Activated CD8-positive, alpha-beta memory T cell treated with anti-CD3 and anti-CD28 coated beads for 24 hours (primary cell): ENCODE measurements at regions not wholly inside any gene's neighbourhood (a gene's known extent, or its start where the extent isn't known, plus 50 kb on each side); places are given as distances from the start of the nearest gene placed in this dataset.

ENCODE experiments used
- DNase-seq: peaks from one replicate; pipeline ENCODE4 v3.0.0-alpha.2; 2020

DNA sequence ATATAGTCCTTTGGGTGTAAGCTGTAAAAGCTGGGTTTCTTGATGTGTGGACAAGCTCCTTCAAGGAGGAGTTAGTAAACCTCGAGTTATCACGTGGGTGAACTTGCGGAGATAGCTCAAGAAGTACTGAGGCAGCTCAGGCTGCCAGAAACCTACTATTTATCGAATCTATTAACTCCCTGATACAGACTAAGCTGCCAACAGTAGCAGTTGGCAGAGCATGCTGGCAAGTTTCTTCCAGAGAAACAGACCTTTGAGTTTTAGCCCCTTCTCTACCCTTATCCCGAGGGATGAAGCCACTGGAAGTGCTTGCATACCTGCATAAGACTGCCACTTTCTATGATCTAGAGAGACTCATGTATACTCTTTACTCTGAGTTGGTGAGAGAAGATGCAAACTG, 624.5 kb upstream of the USP24 start:
- DNase-seq, result no peak

GRCh38 chr1:55839221-55839620, 624.1 kb upstream of the USP24 start:
- DNase-seq, result no peak

DNA sequence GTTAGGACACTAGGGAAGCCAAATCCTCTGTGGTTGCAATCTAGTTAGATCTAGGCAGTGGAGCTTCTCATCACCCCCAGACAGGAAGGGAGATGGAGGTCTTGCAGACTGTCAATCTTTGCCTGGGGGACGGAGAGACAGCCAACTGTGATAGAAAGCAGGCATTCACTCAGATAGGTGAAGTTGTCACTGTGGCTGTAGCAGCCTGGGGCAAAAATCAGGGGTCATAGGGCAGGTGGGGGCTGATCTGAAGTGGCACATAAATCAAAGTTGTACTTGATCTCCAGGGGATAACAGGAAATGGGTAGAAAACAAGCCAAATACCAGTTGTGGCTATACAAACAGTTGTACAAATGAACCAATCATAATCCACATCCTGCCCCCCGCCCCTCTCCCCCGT, 620.9 kb upstream of the USP24 start:
- DNase-seq, result no peak

- DNase-seq, result no peak
These were observed 618.4 kb upstream of the USP24 start for GRCh38 chr1:55833529-55834091.

DNA sequence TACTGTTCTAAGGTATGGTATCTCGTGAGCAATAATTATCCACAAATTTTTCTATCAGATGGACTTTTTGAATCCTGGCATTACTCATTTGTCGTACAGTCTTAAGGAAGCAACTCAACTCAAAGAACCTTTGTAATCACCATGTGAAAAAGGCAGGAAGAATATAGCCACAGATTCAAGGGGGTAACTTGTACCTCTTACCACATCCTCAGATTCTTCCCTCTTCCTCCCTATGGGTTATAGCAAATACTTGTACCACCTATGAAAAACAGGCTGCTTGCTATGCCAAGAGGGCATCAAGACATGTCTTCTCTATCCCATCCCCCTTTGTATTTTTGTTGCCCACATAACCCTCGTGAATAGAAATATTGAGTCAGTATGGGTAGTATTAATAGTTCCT, 616.6 kb upstream of the USP24 start:
- DNase-seq, result no peak

DNA sequence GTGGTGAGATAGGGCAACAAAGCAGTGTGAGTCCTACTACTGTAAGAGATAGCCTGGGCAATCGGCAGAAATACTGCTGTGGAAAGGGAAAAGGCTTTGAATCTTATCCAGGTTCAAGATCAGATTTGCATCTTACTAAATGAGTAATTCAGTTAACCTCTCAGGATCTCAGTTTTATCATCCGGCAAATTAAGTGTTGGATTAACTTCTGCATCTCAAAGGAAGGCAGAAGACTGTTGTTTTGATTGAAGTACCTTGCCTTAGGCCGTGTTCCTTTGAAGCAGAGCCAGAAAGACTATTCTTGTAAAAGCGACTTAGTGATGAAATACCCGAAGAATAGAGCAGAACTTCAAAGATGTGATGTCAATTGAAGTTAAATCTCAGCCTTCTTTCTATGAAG, 612.9 kb upstream of the USP24 start:
- DNase-seq, result no peak

DNA sequence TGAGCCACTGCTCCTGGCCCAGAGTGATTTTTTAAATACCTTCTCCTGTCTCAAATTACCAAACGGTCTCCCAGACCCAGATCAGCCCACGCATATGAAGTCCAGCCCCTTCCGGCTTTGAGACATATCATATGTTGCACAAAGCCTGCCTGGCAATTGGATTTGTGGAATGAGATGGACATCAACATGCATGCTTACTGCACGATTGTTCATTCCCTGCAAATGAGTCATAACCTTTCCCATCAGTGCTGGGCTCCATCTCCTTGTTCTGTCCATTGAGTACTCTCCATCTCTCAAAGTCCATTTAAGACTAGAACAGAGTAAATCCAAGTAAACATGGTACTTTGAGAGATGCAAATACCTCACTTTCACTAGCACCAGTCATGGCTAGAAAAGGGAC, 612.2 kb upstream of the USP24 start:
- DNase-seq, result no peak

DNA sequence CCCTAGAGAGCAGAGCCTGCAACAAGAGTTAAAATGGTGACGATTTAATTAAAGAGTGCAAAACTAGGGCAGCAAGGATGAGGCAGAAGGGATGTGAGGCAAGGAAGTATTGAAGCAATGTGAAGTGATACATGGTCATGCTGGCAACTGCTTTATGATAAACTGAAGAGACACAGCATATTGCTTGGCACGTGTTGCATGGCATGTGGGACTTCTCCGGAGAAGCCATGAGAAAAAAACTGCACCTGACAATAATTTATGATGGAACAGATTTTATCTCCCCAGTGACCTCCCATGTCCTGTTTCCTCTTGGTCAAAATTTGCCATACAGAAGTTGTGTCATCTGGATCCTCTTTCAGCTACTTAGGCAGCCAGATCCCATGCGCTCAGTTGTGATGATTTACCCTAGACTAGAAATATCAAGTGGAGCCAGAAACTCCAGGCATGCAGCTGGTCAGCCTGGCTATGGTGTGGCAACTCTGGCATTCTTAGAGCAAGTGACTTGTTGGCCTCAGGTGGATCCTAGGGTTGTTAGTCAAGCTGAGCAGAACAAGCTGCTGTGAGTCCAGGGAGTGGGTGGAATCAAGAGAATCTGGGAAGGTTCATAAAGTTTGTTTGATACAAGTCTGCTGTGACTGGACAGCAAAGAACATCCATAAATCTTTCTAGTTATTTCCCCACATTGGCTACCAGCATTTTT, 611.4 kb upstream of the USP24 start:
- no peak for DNase-seq

DNA sequence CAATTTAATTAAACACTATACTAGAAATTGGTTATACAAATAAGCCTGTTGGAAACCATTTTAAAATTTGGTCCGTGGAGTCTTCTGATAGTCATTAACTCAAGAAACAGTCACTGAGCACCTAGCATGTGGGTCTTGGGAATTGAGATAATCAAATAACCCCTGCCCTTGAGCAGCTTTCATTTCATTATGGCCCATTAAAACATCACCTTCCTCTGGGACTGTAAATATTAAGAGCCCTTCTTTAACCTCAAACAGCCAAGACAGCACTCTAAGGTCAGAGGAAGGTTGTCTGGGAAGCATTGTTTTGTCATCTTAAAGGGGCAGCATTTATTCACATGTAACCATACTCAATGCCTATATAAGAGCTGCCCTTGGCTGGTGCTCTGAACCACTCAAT, 610.3 kb upstream of the USP24 start:
- DNase-seq, result no peak

- no peak for DNase-seq
These were observed 609.1 kb upstream of the USP24 start for GRCh38 chr1:55824251-55824640.

DNA sequence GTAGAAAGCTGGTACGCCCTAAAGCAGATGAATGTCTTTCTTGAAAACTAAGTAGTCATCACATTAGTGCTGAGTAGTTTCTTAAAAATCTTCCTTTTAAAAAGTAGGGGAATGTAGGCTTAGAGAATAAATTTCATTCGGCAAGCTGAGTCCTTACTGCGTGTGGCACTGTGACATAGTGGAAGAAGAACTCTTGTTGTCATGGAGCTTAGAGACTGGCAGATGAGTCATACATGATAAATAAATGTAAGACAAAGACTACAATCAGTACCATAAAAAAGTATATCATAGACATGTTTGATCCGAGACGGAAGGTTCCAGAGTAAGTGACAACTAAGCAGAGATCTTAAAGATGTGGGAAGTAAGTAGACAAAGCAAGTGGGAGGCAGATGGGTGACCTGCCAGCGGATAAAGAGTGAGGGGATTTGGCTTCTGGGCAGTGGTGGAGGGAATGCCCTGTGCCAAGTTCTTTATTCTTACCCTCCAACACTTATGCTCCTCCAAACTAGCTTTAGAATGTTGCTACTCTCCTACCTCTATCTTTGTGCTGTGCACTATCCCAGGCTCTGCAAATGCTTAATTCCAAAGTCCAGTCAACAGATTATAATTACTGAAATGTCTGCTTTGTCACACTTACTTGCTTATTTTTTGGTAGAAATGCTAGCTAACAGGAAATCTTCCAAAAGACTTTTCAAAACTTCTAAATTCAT, 608.5 kb upstream of the USP24 start:
- no peak for DNase-seq

- DNase-seq, result no peak
These were observed 607.7 kb upstream of the USP24 start for GRCh38 chr1:55822891-55823290.

GRCh38 chr1:55821234-55821633, 606.1 kb upstream of the USP24 start:
- DNase-seq, result no peak

DNA sequence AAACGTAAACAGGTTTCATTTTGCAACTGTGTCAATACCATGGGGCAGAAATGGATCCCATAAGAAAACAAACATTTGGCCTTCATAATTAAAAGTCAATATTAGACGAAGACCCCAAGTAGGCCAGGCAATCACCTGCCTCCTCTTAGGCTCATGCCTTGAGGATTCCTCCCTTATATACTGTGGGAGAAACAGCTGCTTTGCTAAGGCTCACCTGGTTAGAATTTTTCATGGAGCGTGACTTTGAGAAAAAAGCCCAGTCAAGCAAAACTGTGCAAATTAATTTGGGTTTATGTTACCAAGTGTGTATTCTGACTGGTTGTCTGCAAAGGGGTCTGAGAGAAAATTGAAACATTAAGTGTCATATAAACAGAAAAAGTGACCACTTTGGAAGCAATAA, 605.3 kb upstream of the USP24 start:
- DNase-seq, result no peak

DNA sequence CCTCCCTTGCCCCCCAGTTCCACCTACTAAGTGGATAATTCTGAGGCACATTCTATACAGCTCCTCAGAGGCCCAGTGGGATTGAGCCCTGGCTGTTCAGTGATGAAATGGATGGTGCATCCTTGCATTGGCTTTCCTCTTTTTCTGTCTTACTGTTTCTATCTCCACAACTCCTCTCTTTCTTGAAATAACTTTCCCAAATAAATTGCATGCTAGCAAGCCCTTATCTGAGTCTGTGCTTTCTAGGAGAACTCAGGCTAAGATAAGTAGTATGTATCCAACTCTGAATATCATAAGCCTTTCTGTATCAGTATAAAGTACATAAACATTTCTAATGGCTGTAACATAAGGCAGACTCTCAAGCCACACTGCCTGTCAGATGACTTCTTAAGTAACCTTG, 603.8 kb upstream of the USP24 start:
- no peak for DNase-seq

GRCh38 chr1:55816456-55817426, 601.6 kb upstream of the USP24 start:
- DNase-seq, result no peak

DNA sequence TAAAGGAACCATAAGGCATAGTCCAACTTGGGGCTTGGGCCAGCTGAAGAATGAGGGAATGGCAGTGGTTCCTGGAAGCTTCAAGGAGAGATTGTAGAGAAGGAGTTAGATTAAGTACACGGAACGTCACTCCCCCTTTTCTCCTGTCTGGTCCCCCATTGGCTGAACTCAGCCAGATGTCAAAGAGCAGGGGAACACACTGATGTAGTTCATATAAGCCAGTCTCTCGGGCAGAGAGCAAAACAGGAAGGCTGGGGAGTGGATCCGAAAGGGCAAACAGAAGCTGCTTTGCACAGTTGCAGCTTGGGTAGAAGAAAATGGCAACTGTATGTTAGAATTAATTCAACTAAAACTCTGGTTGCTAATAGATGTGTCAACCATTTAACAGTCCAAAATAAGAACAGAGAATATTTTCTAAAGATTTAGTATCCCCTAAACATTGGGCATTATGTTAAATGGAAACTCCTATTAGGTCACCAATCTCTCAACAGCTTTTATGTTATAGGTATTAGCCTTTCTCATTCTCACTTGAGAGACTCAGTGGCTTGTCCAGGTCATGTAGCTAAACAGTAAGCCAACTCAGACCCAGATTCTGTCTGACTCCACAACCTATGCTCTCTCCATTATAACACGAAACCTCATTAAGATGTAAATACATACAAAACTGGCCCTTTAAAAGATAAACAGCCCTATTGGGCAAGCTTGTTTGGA, 600.7 kb upstream of the USP24 start:
- DNase-seq, result no peak

- no peak for DNase-seq
These were observed 599.8 kb upstream of the USP24 start for GRCh38 chr1:55814967-55815366.

- DNase-seq, result no peak
These were observed 598.5 kb upstream of the USP24 start for GRCh38 chr1:55813618-55814017.

DNA sequence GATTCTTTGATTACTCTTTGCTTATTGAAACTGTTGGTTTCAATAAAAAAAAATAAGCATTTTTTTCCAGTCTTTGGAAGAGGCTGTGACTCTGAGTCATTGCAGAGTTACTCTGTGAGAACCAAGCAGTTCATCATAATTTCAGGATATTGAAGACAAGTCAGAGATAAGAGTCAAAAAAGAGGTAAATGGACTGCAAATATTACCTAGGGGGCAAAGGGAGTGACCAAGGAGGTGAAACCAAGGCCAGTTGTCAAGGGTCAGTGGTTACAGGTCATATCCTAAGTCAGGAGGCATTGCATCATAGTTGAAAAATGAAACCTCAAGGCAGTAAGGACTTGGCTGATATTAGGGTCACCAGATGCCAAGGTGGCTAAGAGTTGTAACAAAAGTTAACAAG, 597.1 kb upstream of the USP24 start:
- DNase-seq, result no peak

DNA sequence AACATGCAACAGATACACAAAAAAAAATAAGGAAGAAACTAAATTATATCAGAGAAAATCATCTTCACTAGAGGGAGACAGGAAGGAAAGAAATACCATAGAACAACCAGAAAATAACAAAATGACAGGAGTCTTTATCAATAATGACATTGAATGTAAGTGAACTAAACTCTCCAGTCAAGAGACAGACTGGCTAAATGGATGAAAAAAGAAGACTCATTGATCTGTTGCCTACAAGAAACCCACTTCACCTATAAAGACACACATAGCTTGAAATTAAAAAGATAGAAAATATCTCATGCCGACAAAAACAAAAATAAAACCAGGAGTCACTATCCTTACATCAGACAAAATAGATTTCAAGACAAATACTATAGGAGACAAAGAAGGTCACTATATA, 593.1 kb upstream of the USP24 start:
- DNase-seq, result no peak

DNA sequence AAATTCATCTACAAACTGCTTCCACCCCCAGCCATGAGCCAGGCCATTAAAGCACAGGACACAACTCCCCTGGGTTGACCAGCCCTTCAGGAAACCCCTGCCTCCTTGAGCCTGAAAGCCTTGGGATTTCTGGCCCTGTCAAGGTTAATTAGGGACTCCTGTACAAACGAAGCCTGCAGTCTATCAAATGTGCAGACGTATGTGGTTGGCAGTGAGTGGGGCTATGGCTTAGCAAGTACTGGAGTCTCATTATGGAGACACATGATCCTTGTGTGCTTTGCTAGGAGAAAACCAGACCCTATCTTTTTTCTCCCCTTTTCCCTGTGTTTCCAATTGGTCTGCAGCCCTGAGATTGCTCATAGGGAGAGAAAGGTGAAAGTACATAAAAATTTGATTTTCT, 588.3 kb upstream of the USP24 start:
- DNase-seq, result no peak

DNA sequence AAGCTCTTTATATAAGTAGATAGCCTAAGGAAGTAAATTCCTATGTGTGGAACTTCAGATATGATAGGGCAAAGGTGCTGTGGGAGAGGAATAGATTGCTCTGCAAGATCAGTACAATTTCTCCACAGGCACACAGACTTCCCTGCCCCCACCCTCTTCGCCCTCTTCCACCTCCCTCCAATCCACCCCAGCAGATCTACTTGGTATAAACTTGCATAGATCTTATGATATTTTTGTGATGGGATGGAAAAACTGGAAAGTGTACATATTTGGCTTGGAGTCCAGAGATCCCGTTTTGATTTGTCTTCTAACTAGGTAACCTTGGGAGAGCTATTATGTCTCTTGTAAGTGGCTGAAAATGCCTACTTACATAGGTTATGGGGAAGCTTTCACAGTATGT, 586.3 kb upstream of the USP24 start:
- DNase-seq, result no peak
